ENCODE measurements at regions not wholly inside any gene's neighbourhood (a gene's known extent, or its start where the extent isn't known, plus 50 kb on each side); places are given as distances from the start of the nearest gene placed in this dataset.
"Not testable (repeated sequence)": the region's sequence is repeated elsewhere in the genome, so short reads cannot be mapped to it uniquely, and the experiment has no call there.

- DNase-seq: no peak
These were observed 326.9 kb upstream of the HNRNPA3 start for GRCh38 chr2:176885661-176886060.

- no peak for DNase-seq
These were observed 321.5 kb upstream of the HNRNPA3 start for GRCh38 chr2:176891105-176891504.

GRCh38 chr2:176891857-176892256 is 320.7 kb upstream of the HNRNPA3 start:
- no peak for DNase-seq

GRCh38 chr2:176892676-176893226 is 319.8 kb upstream of the HNRNPA3 start:
- no peak for DNase-seq

GRCh38 chr2:176895158-176895557 is 317.4 kb upstream of the HNRNPA3 start:
- DNase-seq: no peak

GRCh38 chr2:176902454-176902853 is 310.1 kb upstream of the HNRNPA3 start:
- no peak for DNase-seq

- DNase-seq: not testable (repeated sequence)
These were observed 308.5 kb upstream of the HNRNPA3 start for GRCh38 chr2:176904053-176904452.

GRCh38 chr2:176907341-176907740 is 305.3 kb upstream of the HNRNPA3 start:
- no peak for DNase-seq

- no peak for DNase-seq
These were observed 301.8 kb upstream of the HNRNPA3 start for GRCh38 chr2:176910828-176911227.

- DNase-seq: no peak
These were observed 298.6 kb upstream of the HNRNPA3 start for GRCh38 chr2:176913955-176914354.

GRCh38 chr2:176914371-176914770 is 298.2 kb upstream of the HNRNPA3 start:
- no peak for DNase-seq

GRCh38 chr2:176922545-176922944 is 290.0 kb upstream of the HNRNPA3 start:
- DNase-seq: not testable (repeated sequence)

- no peak for DNase-seq
These were observed 289.4 kb upstream of the HNRNPA3 start for GRCh38 chr2:176923205-176923604.

GRCh38 chr2:176924909-176925534 is 287.6 kb upstream of the HNRNPA3 start:
- no peak for DNase-seq

GRCh38 chr2:176926453-176926852 is 286.1 kb upstream of the HNRNPA3 start:
- DNase-seq: no peak

GRCh38 chr2:176929387-176929786 is 283.2 kb upstream of the HNRNPA3 start:
- not testable (repeated sequence) for DNase-seq

- peak; percentile 90 for DNase-seq
These were observed 280.7 kb upstream of the HNRNPA3 start for GRCh38 chr2:176931588-176932563.

GRCh38 chr2:176934131-176934530 is 278.5 kb upstream of the HNRNPA3 start:
- peak; percentile 9 for DNase-seq

- DNase-seq: no peak
These were observed 277.7 kb upstream of the HNRNPA3 start for GRCh38 chr2:176934869-176935415.

GRCh38 chr2:176935543-176936102 is 277.0 kb upstream of the HNRNPA3 start:
- DNase-seq: no peak

GRCh38 chr2:176936410-176936809 is 276.2 kb upstream of the HNRNPA3 start:
- no peak for DNase-seq

- no peak for DNase-seq
These were observed 267.6 kb upstream of the HNRNPA3 start for GRCh38 chr2:176944998-176945397.

- no peak for DNase-seq
These were observed 264.8 kb upstream of the HNRNPA3 start for GRCh38 chr2:176947754-176948153.
